M059J (cell line): ENCODE measurements at regions not wholly inside any gene's neighbourhood (a gene's known extent, or its start where the extent isn't known, plus 50 kb on each side); places are given as distances from the start of the nearest gene placed in this dataset.
"Not testable (repeated sequence)": the region's sequence is repeated elsewhere in the genome, so short reads cannot be mapped to it uniquely, and the experiment has no call there.

ENCODE experiments used
- DNase-seq: peaks from one replicate; pipeline ENCODE4 v3.0.0-alpha.2; 2012; ENCODE audit warnings: low read depth

DNA sequence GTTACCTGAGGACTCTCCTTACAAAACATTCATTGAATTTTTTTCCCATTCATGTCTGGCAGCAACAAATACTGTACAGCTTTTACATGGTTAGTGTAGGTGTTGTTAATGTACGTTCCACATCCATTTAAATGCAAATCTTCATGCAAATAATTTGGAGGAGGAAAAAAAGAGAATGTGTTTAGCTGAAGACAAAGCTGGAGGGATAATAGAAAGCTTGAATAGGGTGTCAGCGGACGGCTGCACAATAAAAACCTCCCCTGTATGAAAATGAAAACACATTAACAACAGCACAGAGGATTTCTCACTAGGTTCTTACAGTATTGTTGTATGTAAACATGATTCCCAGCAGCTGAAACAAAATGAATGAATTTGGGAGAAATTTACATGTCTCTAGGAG, 231.5 kb downstream of the ZNF608 start:
- DNase-seq, result no peak

DNA sequence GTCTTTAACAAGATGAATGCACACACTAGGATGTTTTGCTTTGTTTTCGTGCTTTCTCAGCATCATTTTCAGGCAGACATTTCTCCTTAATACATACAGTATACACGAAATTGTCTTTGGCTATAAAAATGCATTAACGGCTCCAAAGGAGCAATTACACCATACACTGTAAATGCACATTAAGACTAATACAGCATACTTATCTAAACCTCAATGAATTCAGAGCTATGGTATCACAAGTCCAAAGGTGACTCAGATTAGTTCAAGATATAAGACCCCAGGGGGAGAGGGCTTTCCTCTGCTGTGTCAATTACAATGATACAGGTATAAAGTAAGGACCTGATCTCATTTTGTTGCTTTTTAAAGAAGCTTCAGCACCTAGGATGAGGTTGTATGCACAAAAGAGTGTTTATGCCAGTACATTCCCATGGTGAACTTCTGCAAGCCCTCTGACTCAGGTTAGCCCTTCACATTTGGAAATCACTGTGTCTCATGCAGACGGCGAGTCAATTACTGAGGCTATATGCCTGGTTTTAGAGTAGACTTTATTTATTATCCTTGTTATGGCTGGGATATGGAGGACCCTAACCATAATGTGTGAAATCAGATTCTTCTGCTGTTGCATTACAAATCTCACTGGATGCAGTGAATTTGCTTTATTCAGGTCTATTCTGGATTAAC, 233.3 kb downstream of the ZNF608 start:
- DNase-seq, result peak; percentile 4

DNA sequence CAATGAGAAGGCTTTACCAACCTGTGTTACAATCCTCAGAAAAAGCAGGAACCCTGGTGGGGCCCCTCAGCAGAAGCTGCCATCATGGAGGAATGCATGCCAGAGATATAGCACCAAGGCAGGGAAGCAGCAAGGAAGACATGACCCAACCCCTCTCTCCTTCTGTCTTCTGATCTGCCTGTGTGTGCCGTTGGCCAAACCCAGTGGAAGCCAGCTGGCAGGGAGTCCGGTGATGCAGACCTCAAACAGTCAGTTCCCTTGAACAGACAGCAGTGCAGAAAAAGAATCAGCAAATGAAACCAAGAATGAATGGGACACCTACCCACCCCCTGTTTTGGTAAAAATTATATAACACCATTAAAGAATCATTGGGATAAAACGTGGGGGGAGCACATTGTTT, 234.2 kb downstream of the ZNF608 start:
- no peak for DNase-seq

DNA sequence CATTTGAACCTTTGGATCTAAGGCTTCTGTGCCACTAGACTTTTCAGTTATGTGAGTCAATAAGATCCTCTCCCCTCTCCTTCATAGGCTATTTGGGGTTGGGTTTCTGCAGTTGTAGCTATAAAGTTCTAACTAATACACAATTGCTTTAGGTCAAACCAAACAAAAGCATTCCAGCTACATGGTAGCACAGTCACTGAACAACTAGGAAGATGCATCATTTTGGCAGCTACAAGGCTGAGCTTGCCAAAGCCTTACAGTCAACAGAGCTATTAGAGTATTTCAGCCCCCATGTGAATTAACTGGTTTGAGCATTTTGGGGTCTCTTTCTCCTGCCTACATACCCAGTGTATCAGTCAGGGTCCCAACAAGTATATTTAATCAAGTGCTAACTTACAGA, 234.6 kb downstream of the ZNF608 start:
- DNase-seq, result no peak

DNA sequence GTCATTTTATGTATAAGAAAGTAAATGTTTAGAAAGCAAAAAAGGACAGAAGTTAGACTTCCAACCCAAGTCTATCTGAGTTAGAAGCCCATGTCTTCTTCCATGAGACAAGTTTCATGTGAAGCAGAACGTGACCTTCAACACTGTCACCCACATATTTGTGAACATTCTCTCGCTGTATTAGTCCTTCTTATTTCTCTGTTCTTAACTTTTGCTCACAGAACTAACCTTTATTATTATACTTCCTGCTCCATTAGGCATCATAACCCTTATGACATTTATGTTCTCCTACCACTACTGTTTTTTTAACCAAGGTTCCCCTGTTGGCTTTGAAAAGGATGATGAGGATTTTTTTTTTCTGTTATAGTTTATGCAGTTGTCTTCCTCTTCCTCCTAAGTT, 238.8 kb downstream of the ZNF608 start:
- no peak for DNase-seq

DNA sequence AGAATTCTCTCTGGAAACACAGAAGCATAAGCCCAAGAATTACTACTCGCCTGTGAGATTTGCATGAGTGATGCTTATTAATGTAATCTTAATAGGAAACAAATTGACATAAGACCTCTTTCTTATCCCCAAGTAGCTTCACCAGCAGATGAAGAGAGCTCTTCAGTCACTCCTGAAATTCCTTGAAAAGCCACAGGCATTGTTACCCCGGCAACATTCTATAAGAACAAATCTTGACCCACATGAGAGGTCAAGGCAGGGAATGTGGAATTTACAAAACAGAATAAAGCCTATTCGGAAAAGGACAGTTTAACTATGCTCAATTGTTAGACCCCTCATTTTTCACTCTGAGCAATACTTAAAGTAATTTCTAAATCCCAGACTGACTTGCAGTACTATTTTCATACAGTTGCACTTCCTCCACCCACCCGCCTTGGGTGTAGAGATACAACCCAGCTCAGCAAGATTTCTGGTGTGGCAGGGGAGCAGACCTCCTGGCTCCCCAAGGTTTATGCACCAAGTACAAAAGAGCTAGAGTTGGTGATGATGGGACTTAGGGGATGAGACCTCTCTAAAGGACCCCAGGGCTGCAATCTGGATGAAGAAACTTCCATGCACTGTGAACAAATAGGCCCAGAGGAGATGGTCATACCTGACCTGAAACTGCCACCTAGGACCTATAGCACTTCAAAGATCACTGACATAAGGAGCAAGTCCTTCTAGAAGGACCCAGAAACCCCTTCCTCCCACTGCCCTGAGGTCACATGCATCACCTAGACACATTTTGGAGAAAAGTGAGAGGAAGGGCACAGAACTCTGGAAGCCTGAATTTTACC, 242.1 kb downstream of the ZNF608 start:
- DNase-seq, result peak; percentile 13

DNA sequence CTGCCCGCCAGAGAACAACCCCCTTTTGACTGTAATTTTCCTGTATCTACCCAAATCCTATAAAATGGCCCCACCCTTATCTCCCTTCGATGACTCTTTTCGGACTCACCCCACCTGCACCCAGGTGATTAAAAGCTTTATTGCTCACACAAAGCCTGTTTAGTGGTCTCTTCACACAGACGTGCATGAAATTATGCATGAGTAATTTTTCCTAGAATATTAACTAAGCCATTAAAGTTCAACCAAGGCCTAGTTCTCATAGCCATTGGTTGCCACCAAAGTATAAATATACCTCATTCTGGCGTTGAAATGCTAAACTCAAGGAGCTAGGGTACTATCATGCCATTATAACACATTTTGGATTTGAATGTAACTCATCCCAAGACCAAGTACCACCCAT, 243.9 kb downstream of the ZNF608 start:
- no peak for DNase-seq

DNA sequence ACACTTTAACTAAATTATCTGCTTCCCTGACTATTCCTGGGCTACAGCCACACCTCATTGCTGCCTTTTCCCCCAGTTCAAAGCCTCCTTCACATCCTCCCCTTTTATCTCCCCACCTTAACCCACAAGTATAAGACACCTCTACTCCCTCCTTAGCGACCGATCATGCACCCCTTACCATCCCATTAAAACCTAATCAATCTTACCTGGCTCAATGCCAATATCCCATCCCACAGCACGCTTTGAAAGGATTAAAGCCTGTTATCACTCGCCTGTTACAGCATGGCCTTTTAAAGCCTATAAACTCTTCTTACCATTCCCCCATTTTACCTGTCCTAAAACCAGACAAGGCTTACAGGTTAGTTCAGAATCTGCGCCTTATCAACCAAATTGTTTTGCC, 246.6 kb downstream of the ZNF608 start:
- not testable (repeated sequence) for DNase-seq

DNA sequence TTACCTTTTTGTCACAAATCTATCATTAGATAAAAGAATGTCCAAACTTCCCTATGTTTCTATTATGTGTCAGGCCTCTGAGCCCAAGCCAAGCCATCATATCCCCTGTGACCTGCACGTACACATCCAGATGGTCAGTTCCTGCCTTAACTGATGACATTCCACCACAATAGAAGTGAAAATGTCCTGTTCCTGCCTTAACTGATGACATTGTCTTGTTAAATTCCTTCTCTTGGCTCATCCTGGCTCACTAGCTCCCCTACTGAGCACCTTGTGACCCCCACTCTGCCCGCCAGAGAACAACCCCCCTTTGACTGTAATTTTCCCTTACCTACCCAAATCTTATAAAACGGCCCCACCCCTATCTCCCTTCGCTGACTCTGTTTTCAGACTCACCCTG, 249.5 kb downstream of the ZNF608 start:
- not testable (repeated sequence) for DNase-seq

DNA sequence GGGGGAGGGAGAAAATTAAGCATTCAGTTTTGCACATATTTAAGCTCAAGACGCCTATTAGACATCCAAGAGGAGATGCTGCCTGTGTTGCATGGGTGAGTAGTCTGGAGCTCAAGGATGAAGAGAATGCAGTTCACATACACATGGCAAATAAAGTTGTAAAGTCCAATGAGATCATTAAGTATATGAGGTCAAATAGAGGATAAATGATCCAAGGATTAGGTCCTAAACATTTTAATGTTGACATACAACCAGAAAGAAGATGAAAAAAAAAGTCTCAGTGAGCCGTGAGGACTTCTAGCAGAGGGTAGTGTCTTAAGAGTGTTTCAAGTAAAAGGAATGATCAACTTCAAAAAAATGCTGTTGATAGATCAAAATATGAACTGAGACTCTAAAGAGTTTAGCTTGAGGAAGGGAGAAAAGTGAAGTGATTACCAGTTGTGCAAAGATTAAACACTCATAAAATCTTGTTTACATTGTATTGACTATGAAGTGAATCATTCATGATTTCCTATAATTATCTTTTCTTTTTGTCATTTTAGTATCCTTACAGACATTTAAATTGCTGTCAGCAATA, 251.8 kb downstream of the ZNF608 start:
- no peak for DNase-seq

DNA sequence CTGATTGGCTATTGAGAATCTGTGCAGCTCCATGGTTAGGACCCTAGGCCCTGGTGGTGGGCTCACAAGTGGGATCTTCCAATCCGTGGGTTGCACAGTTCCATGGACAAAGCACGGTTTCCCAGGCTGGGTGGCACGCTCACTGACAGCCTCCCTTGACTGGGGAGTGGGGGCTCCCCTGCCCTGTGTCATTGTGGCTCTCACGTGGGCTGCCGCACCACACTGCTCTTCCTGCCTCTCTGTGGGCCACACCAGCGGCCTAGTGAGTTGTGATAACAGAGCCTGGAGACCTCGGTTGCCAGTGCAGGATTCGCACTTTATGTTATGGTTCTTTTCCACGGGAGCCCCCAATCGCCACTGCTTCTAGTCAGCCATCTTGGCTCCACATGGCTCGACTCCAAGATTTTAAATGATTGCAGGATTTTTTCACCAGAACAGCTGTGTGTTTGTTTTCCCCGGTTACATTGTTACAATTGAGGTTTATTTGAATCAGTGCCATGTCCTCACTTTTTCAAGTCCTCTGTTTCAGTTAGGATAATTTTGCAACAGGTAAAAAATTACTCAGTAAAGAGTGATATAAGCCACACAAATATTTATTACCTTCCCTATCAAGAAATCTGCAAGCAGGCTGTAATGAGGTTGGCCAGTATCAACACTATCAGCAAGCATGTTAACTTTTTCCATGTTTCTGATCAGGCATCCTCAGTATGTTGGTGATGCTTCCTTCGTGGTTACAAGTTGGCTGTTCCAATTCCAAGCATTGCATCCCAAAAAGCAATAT, 253.8 kb downstream of the ZNF608 start:
- no peak for DNase-seq

DNA sequence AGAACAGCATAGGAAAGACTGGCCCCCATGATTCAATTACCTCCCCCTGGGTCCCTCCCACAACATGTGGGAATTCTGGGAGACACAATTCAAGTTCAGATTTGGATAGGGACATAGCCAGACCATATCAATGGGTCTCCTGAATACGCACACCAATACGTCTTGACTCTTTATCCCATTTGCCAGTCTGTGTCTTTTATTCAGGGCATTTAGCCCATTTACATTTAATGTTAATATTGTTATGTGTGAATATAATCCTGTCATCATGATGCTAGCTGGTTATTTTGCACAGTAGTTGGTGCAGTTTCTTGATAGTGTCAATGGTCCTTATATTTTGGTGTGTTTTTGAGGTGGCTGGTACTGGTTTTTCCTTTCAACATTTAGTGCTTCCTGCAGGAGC, 256.1 kb downstream of the ZNF608 start:
- not testable (repeated sequence) for DNase-seq

DNA sequence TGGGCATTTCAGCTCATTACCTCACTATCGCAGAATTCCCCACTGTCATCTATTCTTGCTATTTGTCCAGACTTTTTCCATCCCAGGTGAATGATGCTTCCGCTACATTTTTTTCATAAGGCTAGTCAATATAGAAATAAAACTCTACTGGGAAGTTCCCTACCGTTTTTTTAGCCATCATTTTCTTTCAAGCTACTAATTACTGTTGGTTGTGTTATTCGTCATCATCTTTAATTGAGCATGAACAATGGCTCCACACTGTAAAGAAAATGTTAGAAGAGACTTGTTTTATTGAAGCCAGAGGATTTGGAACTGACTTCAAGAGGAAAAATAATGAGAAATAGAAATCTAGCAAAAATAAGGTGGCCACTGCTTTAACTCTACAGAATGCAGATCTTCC, 265.0 kb downstream of the ZNF608 start:
- DNase-seq, result no peak

DNA sequence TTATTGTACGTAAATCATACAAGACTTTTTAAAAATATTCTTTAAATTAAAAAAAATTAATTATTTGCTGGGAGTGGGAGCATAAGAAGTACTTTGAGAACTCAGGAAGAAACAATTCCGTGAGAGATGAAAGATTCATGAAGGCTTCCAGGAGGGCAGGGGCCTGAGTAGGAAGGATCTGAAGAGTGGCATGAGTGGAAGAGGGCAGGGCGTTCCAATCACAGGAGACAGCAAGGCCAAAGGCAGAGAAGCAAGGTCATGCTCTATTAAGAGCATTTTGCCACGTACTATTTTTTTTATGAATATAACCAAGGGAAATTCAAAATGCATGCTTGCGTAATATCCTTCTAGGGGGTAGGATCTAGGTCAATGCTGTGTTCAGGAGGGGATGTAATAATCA, 265.5 kb downstream of the ZNF608 start:
- no peak for DNase-seq

DNA sequence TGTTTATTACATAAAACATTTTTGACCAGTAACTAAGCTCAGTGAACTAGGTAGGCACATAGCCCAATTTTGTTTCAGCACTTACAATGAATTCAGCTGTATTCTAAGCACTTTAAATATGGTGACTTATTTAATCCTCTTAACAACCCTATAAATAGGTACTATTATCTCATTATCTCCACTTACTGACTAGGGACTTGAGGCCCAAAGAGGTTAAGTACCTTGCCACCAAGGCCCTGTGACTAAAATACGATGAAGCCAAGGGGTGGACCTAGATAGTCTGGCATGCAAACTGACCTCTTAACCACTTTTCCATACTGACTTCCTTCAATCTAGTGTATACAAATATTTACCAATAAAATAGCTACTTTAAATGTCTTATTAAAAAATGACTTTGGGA, 266.4 kb downstream of the ZNF608 start:
- no peak for DNase-seq

DNA sequence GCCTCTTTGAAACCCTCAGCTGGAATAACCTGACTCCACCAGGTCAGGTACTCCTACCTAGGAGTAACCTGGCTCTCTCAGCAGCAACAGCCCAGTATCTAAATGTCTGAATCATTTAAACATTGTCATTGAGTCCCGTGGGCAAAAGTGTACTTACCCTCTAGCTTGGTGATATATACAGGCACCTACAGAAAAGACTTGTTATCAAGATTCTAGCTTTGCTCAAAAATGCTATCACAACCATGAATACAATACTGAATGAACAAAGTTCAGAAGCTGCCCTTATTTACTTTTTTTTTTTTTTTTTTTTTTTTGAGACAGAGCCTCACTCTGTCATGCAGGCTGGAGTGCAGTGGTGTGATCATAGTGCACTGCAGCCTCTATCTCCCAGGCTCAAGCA, 268.2 kb downstream of the ZNF608 start:
- DNase-seq, result no peak

DNA sequence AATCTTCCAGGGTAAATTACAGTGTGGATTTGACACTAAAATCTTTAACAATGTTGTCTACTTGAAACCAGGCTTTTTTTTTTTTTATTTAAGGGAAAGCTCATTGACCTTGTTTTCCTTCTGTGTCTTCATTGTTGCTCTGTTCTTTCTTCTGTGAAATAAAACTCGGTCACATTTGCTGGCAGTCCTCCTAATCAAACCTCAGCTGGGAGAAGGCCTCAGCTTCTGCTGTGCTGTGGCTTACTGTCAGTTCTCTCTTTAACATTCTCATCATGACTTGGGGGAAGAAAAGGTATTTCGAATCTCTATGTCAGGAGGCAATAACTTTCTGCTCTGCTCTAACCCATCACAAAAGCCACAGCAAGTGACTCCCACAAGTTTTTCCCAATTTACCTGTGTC, 268.9 kb downstream of the ZNF608 start:
- DNase-seq, result no peak

DNA sequence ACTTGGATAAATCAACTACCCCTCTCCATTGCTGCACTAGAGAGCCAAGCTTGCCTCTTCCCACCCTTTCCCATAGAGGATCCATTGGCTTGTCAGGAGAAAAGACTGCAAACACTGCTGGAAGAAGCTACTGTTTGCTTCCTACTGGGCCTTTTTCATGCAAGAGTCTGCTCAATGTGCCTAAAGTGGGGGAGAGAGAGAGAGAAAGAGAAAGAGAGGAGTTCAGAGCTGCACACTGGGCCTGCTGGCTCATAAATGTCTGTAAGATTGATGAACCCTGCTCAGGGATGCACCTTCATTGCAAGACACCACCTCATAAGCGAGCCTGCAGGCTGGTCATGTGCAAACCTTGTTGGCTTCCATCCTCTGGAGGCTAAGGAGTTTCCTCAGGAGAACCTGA, 269.4 kb downstream of the ZNF608 start:
- DNase-seq, result peak; percentile 9

DNA sequence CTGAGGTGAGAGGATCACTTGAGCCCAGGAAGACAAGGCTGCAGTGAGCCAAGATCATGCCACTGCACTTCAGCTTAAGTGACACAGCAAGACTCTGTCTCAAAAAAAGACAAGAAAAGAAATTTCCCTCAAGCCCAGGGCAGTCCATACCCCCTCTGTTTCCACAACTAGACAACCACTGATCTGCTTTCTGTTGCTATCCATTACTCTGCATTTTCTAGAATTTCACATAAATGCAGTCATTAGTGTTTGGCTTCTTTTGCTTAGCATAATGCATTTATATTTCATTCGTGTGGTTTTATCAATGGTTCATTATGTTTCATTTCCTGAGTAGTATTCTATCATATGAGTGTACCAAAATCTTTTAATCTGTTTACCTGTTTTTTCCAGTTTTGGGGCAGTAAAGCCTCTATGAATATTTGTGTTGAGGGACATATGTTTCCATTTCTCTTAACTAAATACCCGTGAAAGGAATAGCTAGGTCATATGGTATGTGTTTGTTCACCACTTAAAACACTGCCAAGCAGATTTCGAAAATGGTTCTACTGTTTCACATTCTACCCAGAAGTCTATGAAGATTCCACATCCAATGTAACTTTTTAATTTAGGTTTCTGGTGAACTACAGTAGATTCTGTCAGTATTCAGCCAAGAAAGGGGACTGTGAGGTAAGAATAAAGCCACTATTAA, 271.8 kb downstream of the ZNF608 start:
- DNase-seq, result no peak

DNA sequence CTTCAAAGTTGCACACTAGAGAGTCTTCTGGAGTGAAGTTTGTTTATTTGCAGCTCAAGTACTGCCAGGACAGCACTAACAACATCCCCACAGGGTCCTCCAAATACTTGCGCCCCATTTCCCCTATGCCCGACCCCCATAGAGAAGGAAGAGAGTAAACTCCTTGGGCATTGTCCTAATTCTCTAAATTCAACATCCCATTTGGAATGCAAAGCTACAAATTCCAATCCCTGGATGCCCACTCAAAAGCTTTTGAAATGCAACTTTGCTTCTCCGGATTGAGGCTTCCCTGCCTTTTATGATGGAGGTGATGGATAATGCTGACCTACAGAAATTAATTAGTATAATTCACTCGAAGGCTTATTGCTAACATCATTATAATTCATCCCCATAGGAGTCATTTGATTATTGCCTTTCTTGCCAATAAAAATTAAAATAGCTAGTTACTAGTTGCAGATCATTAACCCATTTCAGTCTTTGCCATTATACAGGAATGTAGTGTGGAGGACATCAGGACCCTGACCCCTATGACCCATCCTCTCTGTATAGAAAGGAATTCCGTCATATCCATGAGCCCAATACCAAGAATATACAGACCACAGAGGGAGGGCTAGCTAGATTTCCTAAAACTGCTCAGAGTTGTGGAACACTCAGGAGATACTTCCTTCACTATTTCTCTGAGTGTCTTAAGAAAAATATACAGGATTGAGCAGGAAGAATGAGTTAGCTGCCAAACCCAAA, 277.6 kb downstream of the ZNF608 start:
- DNase-seq, result no peak

DNA sequence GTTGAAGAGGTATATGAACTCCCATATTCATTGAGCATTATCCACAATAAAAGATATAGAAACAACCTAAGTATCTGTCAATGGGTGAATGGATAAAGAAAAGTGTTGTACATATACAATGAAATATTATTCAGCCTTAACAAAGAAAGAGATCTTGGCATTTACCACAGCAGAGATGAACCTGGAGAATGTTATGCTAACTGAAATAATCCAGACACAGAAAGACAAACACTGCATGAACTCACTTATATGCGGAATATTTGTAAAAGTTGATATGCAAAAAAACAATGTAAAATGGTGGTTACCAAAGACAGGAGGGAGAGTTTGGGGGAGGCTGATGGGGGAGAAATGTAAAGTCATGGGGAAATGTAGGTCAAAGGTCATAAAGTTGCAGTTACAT, 278.7 kb downstream of the ZNF608 start:
- no peak for DNase-seq
